Activated naive CD4-positive, alpha-beta T cell treated with anti-CD3 and anti-CD28 coated beads, Interleukin-2, amount 50 U/mL, for 16 hours (primary cell): ENCODE measurements at regions not wholly inside any gene's neighbourhood (a gene's known extent, or its start where the extent isn't known, plus 50 kb on each side); places are given as distances from the start of the nearest gene placed in this dataset.

Experiments used
- DNase-seq: peaks from one replicate; pipeline ENCODE4 v3.0.0-alpha.2; 2020

GRCh38 chr6:144695858-144696533, 410.9 kb downstream of the UTRN start:
- DNase-seq: no peak

DNA sequence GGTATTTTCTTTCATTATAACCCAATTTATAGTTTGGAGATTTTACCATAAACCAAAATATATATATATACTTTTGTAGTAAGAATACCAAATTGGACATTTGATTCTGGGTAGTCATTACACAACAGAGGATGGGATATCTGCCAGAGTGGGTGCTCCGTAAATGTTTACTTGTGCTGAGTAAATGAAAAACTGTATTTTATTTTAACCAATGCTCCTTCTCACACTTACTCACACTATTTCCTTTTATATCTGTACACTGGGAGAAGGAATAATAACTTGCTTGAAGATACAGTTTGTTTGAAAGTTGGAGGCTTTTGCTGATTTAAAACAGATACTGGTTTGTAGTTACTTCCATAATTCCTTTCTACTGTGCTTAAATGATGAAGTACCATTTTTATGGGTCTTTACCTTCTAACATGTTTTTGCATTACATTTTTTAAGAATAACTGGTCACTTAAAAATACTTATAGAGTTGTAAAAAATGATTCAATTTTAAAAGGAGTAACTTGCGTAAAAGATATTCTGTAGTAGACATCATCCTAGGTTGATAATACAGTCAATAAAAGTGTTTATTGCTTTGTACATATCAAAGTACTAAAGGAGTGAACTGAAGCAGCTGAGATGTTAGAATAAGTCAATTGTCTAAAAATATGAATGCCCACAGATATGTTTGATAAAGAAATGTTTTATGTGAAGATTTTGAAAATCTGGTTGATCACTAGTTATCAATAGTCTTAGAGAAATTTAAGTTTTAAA, 411.7 kb downstream of the UTRN start:
- no peak for DNase-seq

DNA sequence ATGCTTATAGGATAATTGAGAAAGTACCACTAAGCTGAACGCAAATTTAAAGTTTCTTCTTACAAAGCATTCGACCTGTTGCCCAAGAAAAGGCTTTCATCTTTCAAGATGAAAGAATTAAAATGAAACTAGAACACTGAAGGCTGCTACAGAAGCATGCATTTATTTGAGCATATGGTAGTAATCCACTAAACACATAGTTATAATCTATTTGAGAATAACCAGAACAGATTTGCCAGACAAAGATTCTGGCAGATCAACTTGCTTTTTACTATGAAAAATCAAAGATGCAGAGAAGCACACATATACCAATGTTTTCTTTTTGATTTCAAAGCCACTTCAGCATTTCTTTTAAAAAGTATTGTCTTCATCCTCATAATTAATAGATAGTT, 412.2 kb downstream of the UTRN start:
- no peak for DNase-seq

DNA sequence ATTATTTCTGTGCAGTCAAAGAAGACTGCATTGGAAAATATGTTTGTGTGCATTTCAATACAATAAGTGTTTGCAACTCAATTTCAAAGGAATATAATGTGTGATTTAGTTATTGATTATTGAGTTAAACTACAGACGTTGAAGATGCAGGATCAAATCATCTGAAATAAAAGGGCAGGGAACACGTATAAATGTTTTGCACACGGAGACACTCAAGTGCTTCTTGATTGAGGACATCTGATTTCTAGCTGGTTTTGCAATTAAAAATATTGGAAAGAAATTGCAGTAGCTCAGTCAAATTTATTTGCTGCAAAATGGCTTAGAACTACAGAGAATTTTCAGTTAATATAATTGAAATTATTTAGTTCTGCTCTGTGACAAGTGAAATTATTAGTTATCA, 412.7 kb downstream of the UTRN start:
- DNase-seq: no peak

GRCh38 chr6:144702781-144703180, 417.6 kb downstream of the UTRN start:
- no peak for DNase-seq

GRCh38 chr6:144710207-144710606, 425.1 kb downstream of the UTRN start:
- DNase-seq: no peak

DNA sequence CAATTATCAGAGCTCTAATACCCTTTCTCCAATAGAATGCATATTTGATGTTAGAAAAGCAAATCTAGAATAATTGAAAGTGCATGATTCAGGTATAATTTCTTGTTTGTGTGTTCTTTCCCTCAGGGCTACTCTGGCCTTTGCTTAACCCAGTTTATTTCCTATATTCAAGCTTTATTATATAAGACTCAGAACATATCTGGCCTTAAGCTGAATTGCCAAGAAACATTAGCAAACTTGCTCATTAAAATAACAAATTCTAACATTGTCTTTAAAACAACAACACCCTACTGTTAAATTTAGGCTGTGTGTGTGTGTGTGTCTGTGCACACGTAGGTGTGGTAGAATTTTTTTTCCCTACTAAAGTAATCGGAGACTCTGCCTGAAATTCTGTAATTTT, 426.5 kb downstream of the UTRN start:
- no peak for DNase-seq

DNA sequence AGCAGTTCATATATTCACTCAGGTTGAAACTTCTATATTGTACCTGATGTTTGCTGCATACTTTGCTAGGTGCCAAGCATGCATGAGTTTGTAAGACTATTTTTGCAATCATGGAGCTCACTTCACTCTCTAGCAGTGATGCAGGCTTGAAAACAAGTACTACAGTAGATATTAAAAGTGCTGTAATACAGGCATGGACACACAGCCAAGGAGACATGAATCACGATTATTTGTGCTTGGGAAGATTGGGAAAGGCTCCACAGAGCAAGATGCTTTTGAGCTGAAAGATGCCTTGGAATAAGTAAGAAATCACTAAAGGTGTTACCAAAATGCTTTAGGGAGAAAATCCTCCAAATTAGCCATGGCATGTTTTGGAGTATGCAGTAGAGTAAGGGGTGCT, 427.4 kb downstream of the UTRN start:
- no peak for DNase-seq

GRCh38 chr6:144714021-144714712, 429.0 kb downstream of the UTRN start:
- no peak for DNase-seq

DNA sequence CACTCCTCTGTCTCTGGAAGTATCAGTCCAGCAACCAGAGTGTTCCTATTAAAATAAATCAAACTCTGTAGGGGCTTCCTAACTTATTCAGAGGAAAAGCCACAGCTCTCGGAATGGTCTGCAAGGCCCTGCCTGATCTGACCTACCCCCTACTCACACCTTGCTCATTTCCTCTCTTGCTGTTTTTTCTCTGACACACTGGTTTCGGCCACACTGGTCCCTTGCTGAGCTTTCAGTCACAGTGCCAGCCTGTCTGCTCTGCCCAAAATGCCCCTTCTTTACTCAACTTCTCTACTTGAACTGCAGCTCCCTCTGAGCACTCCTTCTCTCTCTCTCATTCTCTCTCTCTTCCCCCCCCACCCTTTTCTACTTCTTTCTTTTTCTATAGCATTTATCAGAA, 430.2 kb downstream of the UTRN start:
- DNase-seq: no peak

- no peak for DNase-seq
Measured at GRCh38 chr6:144718431-144718830, 433.3 kb downstream of the UTRN start.

DNA sequence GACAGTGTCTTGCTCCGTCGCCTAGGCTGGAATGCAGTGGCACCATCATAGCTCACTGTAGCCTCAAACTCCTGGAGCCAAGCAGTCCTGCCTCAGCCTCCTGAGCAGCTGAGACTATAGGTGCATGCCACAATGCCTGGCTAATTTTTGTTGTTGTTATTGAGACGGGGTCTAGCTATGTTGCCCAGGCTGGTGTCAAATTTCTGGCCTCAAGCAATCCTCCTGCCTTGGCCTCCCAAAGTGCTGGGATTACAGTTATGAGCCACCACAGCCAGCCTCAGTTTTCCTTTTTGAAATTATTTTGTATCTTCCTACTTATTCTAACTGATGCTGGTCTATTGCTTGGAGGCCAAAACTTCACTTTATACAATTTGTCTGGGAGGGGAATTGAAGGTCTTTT, 436.1 kb downstream of the UTRN start:
- DNase-seq: no peak

GRCh38 chr6:144722154-144722737, 437.1 kb downstream of the UTRN start:
- DNase-seq: no peak

GRCh38 chr6:144722925-144723324, 437.8 kb downstream of the UTRN start:
- no peak for DNase-seq

DNA sequence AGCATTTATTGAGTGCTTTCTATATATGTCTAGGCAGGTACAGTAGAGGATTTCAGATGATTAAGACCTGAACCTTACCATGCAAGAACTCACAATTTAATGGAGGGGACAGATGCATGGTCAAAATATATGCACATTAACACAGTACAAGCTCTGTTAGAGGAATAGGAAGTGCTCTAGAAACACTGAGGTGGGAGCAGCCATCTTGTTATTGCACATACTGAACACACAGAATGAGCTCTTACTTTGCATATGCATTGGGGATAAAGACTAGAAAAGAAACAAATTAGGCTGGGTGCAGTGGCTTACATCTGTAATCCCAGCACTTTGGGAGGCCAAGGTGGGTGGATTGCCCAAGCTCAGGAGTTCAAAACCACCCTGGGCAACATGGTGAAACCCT, 438.3 kb downstream of the UTRN start:
- no peak for DNase-seq

DNA sequence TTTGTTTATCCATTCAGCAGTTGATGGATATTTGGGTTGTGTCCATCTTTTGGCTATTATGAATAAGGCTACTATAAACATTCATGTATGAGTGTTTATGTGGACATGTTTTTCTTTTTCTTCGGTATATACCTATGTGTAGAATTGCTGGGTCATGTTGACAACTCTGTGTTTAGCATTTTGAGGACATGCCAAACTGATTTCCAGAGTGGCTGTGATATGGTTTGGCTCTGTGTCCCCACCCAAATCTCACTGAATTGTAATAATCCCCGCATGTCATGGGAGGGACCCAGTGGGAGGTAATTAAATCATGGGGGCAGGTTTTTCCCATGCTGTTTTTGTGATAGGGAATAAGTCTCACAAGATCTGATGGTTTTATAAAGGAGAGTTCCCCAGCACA, 439.7 kb downstream of the UTRN start:
- no peak for DNase-seq

- no peak for DNase-seq
Measured at GRCh38 chr6:144725736-144726522, 440.8 kb downstream of the UTRN start.

DNA sequence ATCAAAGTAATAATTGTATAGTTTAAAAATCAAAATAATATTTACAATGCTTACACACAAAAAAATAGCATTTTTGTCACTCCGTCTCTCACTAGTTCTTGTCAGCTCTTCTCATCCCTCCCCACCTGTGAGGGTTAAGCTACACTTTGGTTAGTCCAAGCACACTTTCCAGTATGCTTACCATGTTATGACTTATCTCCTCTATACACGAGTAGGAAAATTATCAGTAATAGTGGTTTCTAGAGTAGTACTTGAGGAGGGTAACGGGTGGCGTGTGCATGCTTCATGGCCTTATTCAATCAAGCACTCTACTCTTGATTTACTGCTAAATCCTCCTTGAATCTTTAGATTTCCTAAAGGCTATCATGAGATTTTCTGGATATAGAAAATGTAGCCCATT, 443.7 kb downstream of the UTRN start:
- no peak for DNase-seq

GRCh38 chr6:144729502-144729901, 444.4 kb downstream of the UTRN start:
- no peak for DNase-seq

DNA sequence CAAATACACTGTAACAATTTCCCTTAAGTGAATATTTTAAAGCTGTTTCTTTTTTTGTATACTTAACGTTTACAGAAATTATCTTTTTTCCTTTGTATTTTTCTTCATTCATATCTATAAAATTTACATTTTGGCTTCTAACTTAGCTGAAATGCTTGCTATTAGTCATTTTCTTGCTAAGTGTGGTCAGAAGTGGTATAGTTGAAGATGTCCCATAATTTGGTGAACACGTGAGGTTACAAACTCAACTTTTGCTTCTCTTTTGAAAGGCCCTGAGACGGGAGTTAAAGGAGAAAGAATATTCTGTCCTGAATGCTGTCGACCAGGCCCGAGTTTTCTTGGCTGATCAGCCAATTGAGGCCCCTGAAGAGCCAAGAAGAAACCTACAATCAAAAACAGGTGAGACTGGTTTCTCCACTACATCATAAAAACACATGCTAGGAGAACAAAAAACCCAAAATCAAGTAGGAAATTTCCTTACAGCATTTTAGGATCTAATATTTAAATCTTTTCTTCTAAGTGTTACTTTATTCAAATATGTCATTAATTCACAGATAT, 445.0 kb downstream of the UTRN start:
- DNase-seq: no peak

- no peak for DNase-seq
Measured at GRCh38 chr6:144731229-144731628, 446.1 kb downstream of the UTRN start.

DNA sequence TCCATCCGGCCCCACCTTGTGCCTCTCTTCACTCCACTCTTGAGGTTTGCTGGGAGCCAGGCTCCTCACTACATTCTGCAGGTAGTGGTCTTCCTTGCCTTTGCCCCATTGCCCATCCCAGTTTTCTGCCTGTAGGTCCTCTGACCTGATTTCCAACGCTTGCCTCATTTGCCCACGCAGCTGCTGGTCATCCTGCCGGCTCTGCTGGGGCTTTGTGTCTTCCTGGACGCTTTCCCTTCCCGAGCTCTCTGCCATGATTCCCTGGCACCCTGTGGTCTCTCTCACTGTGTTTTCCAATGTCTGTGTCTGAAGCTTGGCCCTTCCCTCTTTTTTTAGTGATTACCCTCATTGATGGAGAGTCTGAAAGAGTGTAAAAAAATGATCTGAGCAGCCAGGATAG, 451.6 kb downstream of the UTRN start:
- DNase-seq: no peak

DNA sequence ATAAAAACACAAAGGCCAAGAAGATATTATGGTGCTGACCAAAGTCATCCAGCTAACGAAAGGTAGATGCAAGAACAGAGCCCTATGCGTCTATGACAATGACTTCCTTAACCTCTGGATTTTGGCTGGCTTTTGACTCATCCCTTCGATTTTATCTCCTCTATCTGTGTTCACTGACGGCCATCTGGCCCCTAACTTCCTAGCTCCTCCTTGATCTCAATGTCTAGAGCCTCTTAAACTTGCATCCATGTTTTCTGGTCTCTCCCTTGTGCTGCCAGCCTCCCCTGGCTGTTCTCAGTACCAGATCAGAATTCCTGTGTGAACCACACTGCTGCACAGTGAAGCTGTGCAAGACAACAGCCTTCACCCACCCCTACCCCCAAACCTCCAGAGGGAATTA, 452.9 kb downstream of the UTRN start:
- DNase-seq: no peak
